ENCODE measurements at regions not wholly inside any gene's neighbourhood (a gene's known extent, or its start where the extent isn't known, plus 50 kb on each side); places are given as distances from the start of the nearest gene placed in this dataset.

- H3K27me3 Mint-ChIP-seq (ENCODE audit: low read depth): no peaks in the 10 kb centered on the region
- ATAC-seq: no peak
- no peaks in the 10 kb centered on the region for H3K4me1 Mint-ChIP-seq
- CTCF ChIA-PET: no interaction called here
- H3K4me3 Mint-ChIP-seq: no peak overlapping the region
- DNase-seq (ENCODE audit: low spot score): no peak
- TF ChIP-seq ZBTB43 (CRISPR knock-in tag; IDR thresholded peaks at IDR 0.05) (no peak), SMAD3 (CRISPR knock-in tag; IDR thresholded peaks at IDR 0.05; ENCODE audit: borderline replicate concordance) (no peak), MYBL2 (CRISPR knock-in tag; IDR thresholded peaks at IDR 0.05) (no peak), NFE2L1 (CRISPR knock-in tag; IDR thresholded peaks at IDR 0.05) (no peak), FOXP1 (CRISPR knock-in tag; IDR thresholded peaks at IDR 0.05; ENCODE audit: borderline replicate concordance) (no peak), SOX15 (CRISPR knock-in tag; IDR thresholded peaks at IDR 0.05) (no peak), ESRRA (CRISPR knock-in tag; IDR thresholded peaks at IDR 0.05; ENCODE audit: borderline replicate concordance) (no peak), ZNF396 (CRISPR knock-in tag; IDR thresholded peaks at IDR 0.05; ENCODE audit: borderline replicate concordance) (no peak), ARID4B (CRISPR knock-in tag; IDR thresholded peaks at IDR 0.05; ENCODE audit: borderline replicate concordance) (no peak), FOXK1 (CRISPR knock-in tag; IDR thresholded peaks at IDR 0.05) (no peak), CREM (CRISPR knock-in tag; IDR thresholded peaks at IDR 0.05) (no peak)
- TF ChIP-seq, protein P1, sequence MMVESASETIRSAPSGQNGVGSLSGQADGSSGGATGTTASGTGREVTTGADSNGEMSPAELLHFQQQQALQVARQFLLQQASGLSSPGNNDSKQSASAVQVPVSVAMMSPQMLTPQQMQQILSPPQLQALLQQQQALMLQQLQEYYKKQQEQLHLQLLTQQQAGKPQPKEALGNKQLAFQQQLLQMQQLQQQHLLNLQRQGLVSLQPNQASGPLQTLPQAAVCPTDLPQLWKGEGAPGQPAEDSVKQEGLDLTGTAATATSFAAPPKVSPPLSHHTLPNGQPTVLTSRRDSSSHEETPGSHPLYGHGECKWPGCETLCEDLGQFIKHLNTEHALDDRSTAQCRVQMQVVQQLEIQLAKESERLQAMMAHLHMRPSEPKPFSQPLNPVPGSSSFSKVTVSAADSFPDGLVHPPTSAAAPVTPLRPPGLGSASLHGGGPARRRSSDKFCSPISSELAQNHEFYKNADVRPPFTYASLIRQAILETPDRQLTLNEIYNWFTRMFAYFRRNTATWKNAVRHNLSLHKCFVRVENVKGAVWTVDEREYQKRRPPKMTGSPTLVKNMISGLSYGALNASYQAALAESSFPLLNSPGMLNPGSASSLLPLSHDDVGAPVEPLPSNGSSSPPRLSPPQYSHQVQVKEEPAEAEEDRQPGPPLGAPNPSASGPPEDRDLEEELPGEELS (CRISPR knock-in tag; IDR thresholded peaks at IDR 0.05): no peak
- TF ChIP-seq, protein P2, sequence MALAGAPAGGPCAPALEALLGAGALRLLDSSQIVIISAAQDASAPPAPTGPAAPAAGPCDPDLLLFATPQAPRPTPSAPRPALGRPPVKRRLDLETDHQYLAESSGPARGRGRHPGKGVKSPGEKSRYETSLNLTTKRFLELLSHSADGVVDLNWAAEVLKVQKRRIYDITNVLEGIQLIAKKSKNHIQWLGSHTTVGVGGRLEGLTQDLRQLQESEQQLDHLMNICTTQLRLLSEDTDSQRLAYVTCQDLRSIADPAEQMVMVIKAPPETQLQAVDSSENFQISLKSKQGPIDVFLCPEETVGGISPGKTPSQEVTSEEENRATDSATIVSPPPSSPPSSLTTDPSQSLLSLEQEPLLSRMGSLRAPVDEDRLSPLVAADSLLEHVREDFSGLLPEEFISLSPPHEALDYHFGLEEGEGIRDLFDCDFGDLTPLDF (CRISPR knock-in tag; IDR thresholded peaks at IDR 0.05): no peak
- TF ChIP-seq, protein P3, sequence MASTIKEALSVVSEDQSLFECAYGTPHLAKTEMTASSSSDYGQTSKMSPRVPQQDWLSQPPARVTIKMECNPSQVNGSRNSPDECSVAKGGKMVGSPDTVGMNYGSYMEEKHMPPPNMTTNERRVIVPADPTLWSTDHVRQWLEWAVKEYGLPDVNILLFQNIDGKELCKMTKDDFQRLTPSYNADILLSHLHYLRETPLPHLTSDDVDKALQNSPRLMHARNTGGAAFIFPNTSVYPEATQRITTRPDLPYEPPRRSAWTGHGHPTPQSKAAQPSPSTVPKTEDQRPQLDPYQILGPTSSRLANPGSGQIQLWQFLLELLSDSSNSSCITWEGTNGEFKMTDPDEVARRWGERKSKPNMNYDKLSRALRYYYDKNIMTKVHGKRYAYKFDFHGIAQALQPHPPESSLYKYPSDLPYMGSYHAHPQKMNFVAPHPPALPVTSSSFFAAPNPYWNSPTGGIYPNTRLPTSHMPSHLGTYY (CRISPR knock-in tag; IDR thresholded peaks at IDR 0.05): no peak
- TF ChIP-seq, protein P4, sequence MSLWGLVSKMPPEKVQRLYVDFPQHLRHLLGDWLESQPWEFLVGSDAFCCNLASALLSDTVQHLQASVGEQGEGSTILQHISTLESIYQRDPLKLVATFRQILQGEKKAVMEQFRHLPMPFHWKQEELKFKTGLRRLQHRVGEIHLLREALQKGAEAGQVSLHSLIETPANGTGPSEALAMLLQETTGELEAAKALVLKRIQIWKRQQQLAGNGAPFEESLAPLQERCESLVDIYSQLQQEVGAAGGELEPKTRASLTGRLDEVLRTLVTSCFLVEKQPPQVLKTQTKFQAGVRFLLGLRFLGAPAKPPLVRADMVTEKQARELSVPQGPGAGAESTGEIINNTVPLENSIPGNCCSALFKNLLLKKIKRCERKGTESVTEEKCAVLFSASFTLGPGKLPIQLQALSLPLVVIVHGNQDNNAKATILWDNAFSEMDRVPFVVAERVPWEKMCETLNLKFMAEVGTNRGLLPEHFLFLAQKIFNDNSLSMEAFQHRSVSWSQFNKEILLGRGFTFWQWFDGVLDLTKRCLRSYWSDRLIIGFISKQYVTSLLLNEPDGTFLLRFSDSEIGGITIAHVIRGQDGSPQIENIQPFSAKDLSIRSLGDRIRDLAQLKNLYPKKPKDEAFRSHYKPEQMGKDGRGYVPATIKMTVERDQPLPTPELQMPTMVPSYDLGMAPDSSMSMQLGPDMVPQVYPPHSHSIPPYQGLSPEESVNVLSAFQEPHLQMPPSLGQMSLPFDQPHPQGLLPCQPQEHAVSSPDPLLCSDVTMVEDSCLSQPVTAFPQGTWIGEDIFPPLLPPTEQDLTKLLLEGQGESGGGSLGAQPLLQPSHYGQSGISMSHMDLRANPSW (CRISPR knock-in tag; conservative IDR thresholded peaks at IDR 0.05; ENCODE audit: low read depth): no peak
- POLR2A ChIA-PET: no interaction called here
- no peak overlapping the region for H3K27ac Mint-ChIP-seq
- H3K9me3 Mint-ChIP-seq: peaks cover 10% of the 10 kb centered on the region
- no peaks in the 10 kb centered on the region for H3K36me3 Mint-ChIP-seq
These were observed 108.3 kb upstream of the LRATD1 start for GRCh38 chr2:14524041-14524802.

Measured in WTC11 (cell line).